Stomach (tissue), 8 donors: ENCODE measurements at regions not wholly inside any gene's neighbourhood (a gene's known extent, or its start where the extent isn't known, plus 50 kb on each side); places are given as distances from the start of the nearest gene placed in this dataset.

Experiments
- DNase-seq, 2 donors: peaks; one replicate each; pipeline versions ENCODE4 v3.0.0 to v3.0.0-alpha.2; 2013 to 2019
- H3K27ac ChIP-seq, 5 donors: fragments of 200-600 bp in 4 of 5; sonication (generic) in 4 of 5; one replicate each; pipeline ENCODE4 v1.5.1; 2013 to 2019; ENCODE audit warnings: mild to moderate bottlenecking in 1 of 5, moderate library complexity in 1 of 5
- H3K27me3 ChIP-seq, 3 donors: fragments of 200-600 bp; sonication (generic); one replicate each; pipeline ENCODE4 v1.5.1; 2017 to 2019; ENCODE audit warnings: mixed run types in 1 of 3
- H3K36me3 ChIP-seq, 4 donors: fragments of 200-600 bp; sonication (generic); 1 replicate in 3 of 4; 2 replicates in 1 of 4; pipeline ENCODE4 v1.5.1; 2016 to 2019
- H3K4me1 ChIP-seq, 4 donors: fragments of 200-600 bp; sonication (generic); one replicate each; pipeline ENCODE4 v1.5.1; 2016 to 2019
- H3K4me3 ChIP-seq, 4 donors: fragments of 200-600 bp; sonication (generic) in 3 of 4; one replicate each; pipeline ENCODE4 v1.5.1; 2016 to 2019; ENCODE audit warnings: mild to moderate bottlenecking in 1 of 4
- H3K9me3 ChIP-seq, 4 donors: fragments of 200-600 bp; sonication (generic); one replicate each; pipeline ENCODE4 v1.5.1; 2016 to 2019
- CTCF ChIP-seq, 7 experiments: fragments of 450-650 bp in 4 of 7; fragments of 200-600 bp in 3 of 7; sonication (generic) in 3 of 7; IDR thresholded peaks; one replicate each; pipeline ENCODE4 v1.5.1; 2016 to 2019; ENCODE audit warnings: antibody characterized with exemption in 7 of 7, control low read depth in 2 of 7, mild to moderate bottlenecking in 1 of 7
- EP300 ChIP-seq: sonication (generic); formaldehyde crosslinking; IDR thresholded peaks from one replicate; pipeline ENCODE4 v1.6.1; 2017; ENCODE audit warnings: antibody characterized with exemption
- POLR2A ChIP-seq, 4 donors: fragments of 450-650 bp; IDR thresholded peaks; one replicate each; pipeline ENCODE4 v1.6.1; 2016; ENCODE audit warnings: antibody characterized with exemption in 4 of 4, control low read depth in 2 of 4, mild to moderate bottlenecking in 1 of 4, moderate library complexity in 1 of 4
- POLR2AphosphoS5 ChIP-seq, 3 donors: sonication (generic); formaldehyde crosslinking; IDR thresholded peaks; one replicate each; pipeline ENCODE4 v1.6.1; 2016; ENCODE audit warnings: antibody characterized with exemption in 3 of 3
- WGBS, 5 donors: extraction: QIAGEN DNeasy Blood & Tissue Kit in 3 of 5; methylation state at CpG; one replicate each; pipeline versions ENCODE4 v1.1.5 to v1.1.7; 2013 to 2018; 5-methylcytosine and 5-hydroxymethylcytosine counted together
- intact Hi-C: fragments of 100-400 bp; cut with DNase I; formaldehyde crosslinking; loops from one replicate; pipeline ENCODE4 v1.15.1; 2023; ENCODE audit warnings: low total_unique reads
- donor health status: healthy with polysubstance abuse.
- donor health status: Bipolar disorder and iron deficiency.
- donor health status: healthy.

- no peaks in the 10 kb centered on the region for H3K27me3 ChIP-seq
- no peaks in the 10 kb centered on the region for H3K36me3 ChIP-seq
- intact Hi-C loops, result no loop called here
- no peak overlapping the region for H3K27ac ChIP-seq
- peaks cover 0 to 12% (median 0%) of the 10 kb centered on the region in 4 donors for H3K9me3 ChIP-seq
- WGBS, 5 donors, result 61 to 75% (median 65%) methylated on average over 3 of the region's 3 CpGs
- no peak overlapping the region for H3K4me3 ChIP-seq
- TF ChIP-seq POLR2A (IDR thresholded peaks at IDR 0.05) (no peak), CTCF (IDR thresholded peaks at IDR 0.05) (no peak), POLR2AphosphoS5 (IDR thresholded peaks at IDR 0.05) (no peak), EP300 (no peak)
- no peaks in the 10 kb centered on the region for H3K4me1 ChIP-seq
- DNase-seq, result no peak
These were observed 195.7 kb upstream of the CHRNA7 start for GRCh38 chr15:31834654-31835053.

GRCh38 chr15:31839388-31839787 is 190.9 kb upstream of the CHRNA7 start:
- DNase-seq, result no peak

GRCh38 chr15:31840849-31841476 is 189.4 kb upstream of the CHRNA7 start:
- intact Hi-C loops, result no loop called here
- TF ChIP-seq CTCF (IDR thresholded peaks at IDR 0.05) (no peak), POLR2A (IDR thresholded peaks at IDR 0.05) (no peak), EP300 (no peak), POLR2AphosphoS5 (IDR thresholded peaks at IDR 0.05) (no peak)
- 75 to 86% (median 76%) methylated on average over 8 to 9 of the region's 9 CpGs for WGBS, 5 donors
- DNase-seq, result no peak
- Histone ChIP-seq H3K9me3 (no peaks in the 10 kb centered on the region), H3K4me1 (no peaks in the 10 kb centered on the region), H3K27me3 (no peaks in the 10 kb centered on the region), H3K27ac (no peak overlapping the region), H3K4me3 (no peak overlapping the region), H3K36me3 (no peaks in the 10 kb centered on the region)

More at GRCh38 chr15:31839388-31839787, 190.9 kb upstream of the CHRNA7 start:
- TF ChIP-seq POLR2A (IDR thresholded peaks at IDR 0.05), result no peak
- no peak for TF ChIP-seq EP300
- TF ChIP-seq POLR2AphosphoS5 (IDR thresholded peaks at IDR 0.05), result no peak
- TF ChIP-seq CTCF (IDR thresholded peaks at IDR 0.05), result no peak
- intact Hi-C loops, result no loop called here
- H3K4me3 ChIP-seq, result no peak overlapping the region
- no peaks in the 10 kb centered on the region for H3K4me1 ChIP-seq
- H3K27ac ChIP-seq, result no peak overlapping the region
- H3K9me3 ChIP-seq, result no peaks in the 10 kb centered on the region
- H3K27me3 ChIP-seq, result no peaks in the 10 kb centered on the region
- no peaks in the 10 kb centered on the region for H3K36me3 ChIP-seq
- WGBS, 5 donors, result 68 to 87% (median 78%) methylated on average over 3 of the region's 3 CpGs

- DNase-seq, result no peak
- TF ChIP-seq CTCF (IDR thresholded peaks at IDR 0.05) (no peak), EP300 (no peak), POLR2AphosphoS5 (IDR thresholded peaks at IDR 0.05) (no peak), POLR2A (IDR thresholded peaks at IDR 0.05) (no peak)
- Histone ChIP-seq H3K9me3 (no peaks in the 10 kb centered on the region), H3K27ac (no peak overlapping the region), H3K36me3 (no peaks in the 10 kb centered on the region), H3K4me1 (no peaks in the 10 kb centered on the region), H3K4me3 (no peak overlapping the region), H3K27me3 (no peaks in the 10 kb centered on the region)
- 59 to 79% (median 73%) methylated on average over 6 of the region's 6 CpGs for WGBS, 5 donors
- intact Hi-C loops, result no loop called here
These were observed 187.7 kb upstream of the CHRNA7 start for GRCh38 chr15:31842532-31843195.
